H1 (cell line): ENCODE measurements at regions not wholly inside any gene's neighbourhood (a gene's known extent, or its start where the extent isn't known, plus 50 kb on each side); places are given as distances from the start of the nearest gene placed in this dataset.

ENCODE experiments used
- CTCF ChIA-PET: fragments of 300-600 bp; sonication (Branson Sonifier 250); formaldehyde crosslinking; loops from one replicate; lab custom pipeline; 2021; ENCODE audit not compliant: partially characterized antibody; lab: Charles Lee
- POLR2A ChIA-PET: fragments of 300-600 bp; sonication (Branson Sonifier 250); formaldehyde crosslinking; loops from one replicate; lab custom pipeline; 2021; ENCODE audit warnings: inconsistent platforms; ENCODE audit not compliant: partially characterized antibody; lab: Charles Lee
- DNase-seq, 2 experiments: peaks; one replicate each; pipeline versions ENCODE4 v3.0.0 to v3.0.0-alpha.2; 2010 to 2022; ENCODE audit warnings: low spot score in 2 of 2, low read depth in 1 of 2, mixed read lengths in 1 of 2
- FAIRE-seq: peaks from 2 replicates; lab custom pipeline; 2011; peaks lifted over from hg19 to GRCh38; lab: Jason Lieb, UNC
- H2AFZ ChIP-seq: 2 replicates; pipeline ENCODE4 v1.8.1; 2012; ENCODE audit warnings: low read length, inconsistent platforms
- H2AK5ac ChIP-seq: 2 replicates; pipeline ENCODE4 v1.6.1; 2013; ENCODE audit warnings: low read depth, low read length
- H2BK120ac ChIP-seq: replicated peaks from 2 replicates; pipeline ENCODE3; 2013; ENCODE audit warnings: low read depth, low read length, inconsistent platforms
- H2BK12ac ChIP-seq: 2 replicates; pipeline ENCODE4 v1.6.1; 2013; ENCODE audit warnings: low read depth, low read length
- H2BK15ac ChIP-seq: 2 replicates; pipeline ENCODE4 v1.6.1; 2013; ENCODE audit warnings: low read length
- H2BK20ac ChIP-seq: 2 replicates; pipeline ENCODE4 v1.6.1; 2013; ENCODE audit warnings: low read length
- H2BK5ac ChIP-seq: 2 replicates; pipeline ENCODE4 v1.6.1; 2013; ENCODE audit warnings: low read depth, low read length
- H3K14ac ChIP-seq: 2 replicates; pipeline ENCODE4 v1.6.1; 2013; ENCODE audit warnings: inconsistent platforms; ENCODE audit not compliant: insufficient read length
- H3K18ac ChIP-seq: 2 replicates; pipeline ENCODE4 v1.6.1; 2013; ENCODE audit warnings: low read length; ENCODE audit errors: extremely low read depth
- H3K23ac ChIP-seq: 2 replicates; pipeline ENCODE4 v1.6.1; 2013; ENCODE audit warnings: inconsistent platforms; ENCODE audit not compliant: insufficient read length
- H3K23me2 ChIP-seq: 2 replicates; pipeline ENCODE4 v1.6.1; 2013; ENCODE audit warnings: low read depth, low read length
- H3K27ac ChIP-seq: 2 replicates; pipeline ENCODE4 v1.6.1; 2011; ENCODE audit warnings: low read depth, low read length, inconsistent platforms
- H3K27me3 ChIP-seq, 4 experiments: replicated peaks in 1 of 4; 1 replicate in 1 of 4; 2 replicates in 3 of 4; pipeline versions ENCODE4 v1.6.1 to v1.8.1; 2011 to 2013; ENCODE audit warnings: low read length in 3 of 4, mild to moderate bottlenecking in 3 of 4, inconsistent platforms in 2 of 4, mixed read lengths in 2 of 4, moderate library complexity in 1 of 4; ENCODE audit not compliant: control insufficient read depth in 3 of 4, insufficient read depth in 3 of 4; ENCODE audit errors: extremely low read depth in 1 of 4
- H3K36me3 ChIP-seq, 4 experiments: 2 replicates each; pipeline versions ENCODE4 v1.6.1 to v1.8.1; 2011 to 2013; ENCODE audit warnings: mild to moderate bottlenecking in 4 of 4, low read length in 3 of 4, moderate library complexity in 2 of 4, control low read depth in 1 of 4, inconsistent platforms in 1 of 4; ENCODE audit not compliant: insufficient read depth in 4 of 4, control insufficient read depth in 2 of 4
- H3K4ac ChIP-seq: replicated peaks from 2 replicates; pipeline ENCODE3; 2013; ENCODE audit warnings: low read length, low read depth, mixed read lengths, inconsistent platforms; ENCODE audit not compliant: insufficient read length
- H3K4me1 ChIP-seq, 4 experiments: replicated peaks in 1 of 4; 1 replicate in 1 of 4; 2 replicates in 3 of 4; pipeline versions ENCODE4 v1.6.1 to v1.8.1; 2011 to 2013; ENCODE audit warnings: low read length in 3 of 4, inconsistent platforms in 2 of 4, mixed read lengths in 1 of 4; ENCODE audit not compliant: insufficient read depth in 4 of 4, control insufficient read depth in 3 of 4
- H3K4me2 ChIP-seq, 2 experiments: 2 replicates each; pipeline versions ENCODE4 v1.6.1 to v1.8.1; 2011 to 2013; ENCODE audit warnings: low read depth in 2 of 2, low read length in 2 of 2, control low read depth in 1 of 2, inconsistent platforms in 1 of 2, mild to moderate bottlenecking in 1 of 2; ENCODE audit not compliant: insufficient read depth in 1 of 2
- H3K4me3 ChIP-seq, 4 experiments: fragments of 200-600, 300-600 bp in 1 of 4; sonication (generic), shearing (Covaris generic), sonication (Bioruptor Twin) in 1 of 4; 2 replicates each; pipeline versions ENCODE4 v1.5.1 to v1.8.1; 2011 to 2016; ENCODE audit warnings: low read length in 4 of 4, low read depth in 3 of 4, control low read depth in 2 of 4, inconsistent platforms in 2 of 4, mild to moderate bottlenecking in 2 of 4, mixed read lengths in 1 of 4, moderate library complexity in 1 of 4; ENCODE audit not compliant: insufficient read depth in 2 of 4; ENCODE audit errors: extremely low read depth in 1 of 4
- H3K56ac ChIP-seq: replicated peaks from 2 replicates; pipeline ENCODE3; 2013; ENCODE audit warnings: low read depth, mild to moderate bottlenecking, mixed read lengths, low read length, inconsistent platforms; ENCODE audit not compliant: insufficient read length
- H3K79me1 ChIP-seq: 2 replicates; pipeline ENCODE4 v1.6.1; 2013; ENCODE audit warnings: low read depth, low read length, control low read depth
- H3K79me2 ChIP-seq, 2 experiments: 2 replicates each; pipeline versions ENCODE4 v1.6.1 to v1.8.1; 2012 to 2013; ENCODE audit warnings: low read length in 2 of 2, mild to moderate bottlenecking in 2 of 2, inconsistent platforms in 1 of 2; ENCODE audit not compliant: insufficient read depth in 2 of 2, control insufficient read depth in 1 of 2
- H3K9ac ChIP-seq, 4 experiments: replicated peaks in 1 of 4; 1 replicate in 1 of 4; 2 replicates in 3 of 4; pipeline versions ENCODE4 v1.6.1 to v1.8.1; 2011 to 2013; ENCODE audit warnings: low read depth in 3 of 4, low read length in 3 of 4, control low read depth in 2 of 4, mild to moderate bottlenecking in 2 of 4, moderate library complexity in 2 of 4, inconsistent platforms in 1 of 4; ENCODE audit errors: extremely low read depth in 1 of 4
- H3K9me3 ChIP-seq, 2 experiments: 2 replicates each; pipeline versions ENCODE4 v1.6.1 to v1.8.1; 2012 to 2013; ENCODE audit warnings: mild to moderate bottlenecking in 2 of 2, moderate library complexity in 2 of 2, control low read depth in 1 of 2, inconsistent platforms in 1 of 2, low read depth in 1 of 2, low read length in 1 of 2, mixed read lengths in 1 of 2; ENCODE audit not compliant: insufficient read depth in 2 of 2
- H4K20me1 ChIP-seq, 2 experiments: replicated peaks in 1 of 2; 2 replicates each; pipeline versions ENCODE3 to v1.8.1; 2011 to 2013; ENCODE audit warnings: inconsistent platforms in 2 of 2, low read length in 2 of 2, mild to moderate bottlenecking in 1 of 2; ENCODE audit not compliant: insufficient read depth in 2 of 2, control insufficient read depth in 1 of 2
- H4K5ac ChIP-seq: 2 replicates; pipeline ENCODE4 v1.6.1; 2013; ENCODE audit warnings: low read length, low read depth, mixed read lengths, inconsistent platforms; ENCODE audit not compliant: insufficient read length
- H4K8ac ChIP-seq: 2 replicates; pipeline ENCODE4 v1.8.0; 2013; ENCODE audit warnings: mild to moderate bottlenecking, moderate library complexity, low read length, inconsistent platforms; ENCODE audit not compliant: insufficient read depth; ENCODE audit errors: extremely low read depth
- H4K91ac ChIP-seq: replicated peaks from 2 replicates; pipeline ENCODE3; 2013; ENCODE audit warnings: low read length, mixed read lengths, inconsistent platforms; ENCODE audit not compliant: insufficient read length
- CBX8 ChIP-seq: fragments of 300-800, 300-1000 bp; sonication (generic); IDR thresholded peaks from 2 replicates; pipeline ENCODE4 v1.7.1; 2016; ENCODE audit warnings: low read depth, low read length, borderline replicate concordance
- EGR1 ChIP-seq: IDR thresholded peaks from 2 replicates; pipeline ENCODE4 v1.6.1; 2011; ENCODE audit warnings: low read depth, low read length, borderline replicate concordance
- GTF2F1 ChIP-seq: IDR thresholded peaks from 2 replicates; pipeline ENCODE4 v1.6.1; 2012; ENCODE audit warnings: low read depth, low read length, improper control_type of control experiment, borderline replicate concordance
- SP1 ChIP-seq: IDR thresholded peaks from 2 replicates; pipeline ENCODE4 v1.6.1; 2011; ENCODE audit warnings: low read depth, low read length
- SRF ChIP-seq: IDR thresholded peaks from 2 replicates; pipeline ENCODE4 v1.6.1; 2011; ENCODE audit warnings: mild to moderate bottlenecking, low read depth, low read length, moderate library complexity
- YY1 ChIP-seq: IDR thresholded peaks from 2 replicates; pipeline ENCODE4 v1.6.1; 2011; ENCODE audit warnings: low read depth, mild to moderate bottlenecking, low read length
- WGBS, 2 experiments: shearing (Covaris generic) in 1 of 2; methylation state at CpG; one replicate each; pipeline versions ENCODE4 v1.1.6 to v1.1.7; 2013 to 2015; ENCODE audit warnings: low lambda C conversion rate in 2 of 2, mixed read lengths in 2 of 2, inconsistent platforms in 1 of 2, low coverage in 1 of 2, missing lambda C conversion rate in 1 of 2; ENCODE audit not compliant: insufficient replicate concordance in 2 of 2, insufficient coverage in 1 of 2, insufficient read length in 1 of 2; ENCODE audit errors: extremely low coverage in 1 of 2, missing lambda C conversion rate in 1 of 2; 5-methylcytosine and 5-hydroxymethylcytosine counted together

DNA sequence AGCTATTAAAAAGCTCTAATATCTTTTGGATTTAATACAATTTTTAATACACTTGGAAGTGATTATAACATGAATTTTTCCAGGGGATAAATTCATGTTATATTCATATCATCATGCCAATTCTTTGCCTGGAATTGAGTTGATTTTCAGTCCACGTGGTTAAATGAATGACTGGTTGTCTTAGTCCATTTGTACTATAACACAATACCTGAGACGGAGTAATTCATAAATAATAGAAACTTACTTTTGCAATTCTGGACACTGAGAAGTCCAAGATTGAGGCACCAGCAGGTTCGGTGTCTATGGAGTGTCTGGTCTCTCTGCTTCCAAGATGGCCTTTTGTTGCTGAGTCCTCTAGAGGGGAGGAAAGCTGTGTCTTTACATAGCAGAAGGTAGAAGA is 66.2 kb upstream of the TRDN start:
- Histone ChIP-seq H3K36me3 (no peaks in the 10 kb centered on the region), H2BK5ac (no peak overlapping the region), H2BK15ac (no peak overlapping the region), H2BK120ac (no peak overlapping the region), H3K23me2 (no peaks in the 10 kb centered on the region), H3K4ac (no peak overlapping the region), H2BK12ac (no peak overlapping the region), H4K5ac (no peak overlapping the region), H3K4me2 (no peak overlapping the region), H3K4me1 (no peaks in the 10 kb centered on the region), H3K27ac (no peak overlapping the region), H3K18ac (no peak overlapping the region), H2AK5ac (no peak overlapping the region), H3K79me2 (no peaks in the 10 kb centered on the region), H4K91ac (no peak overlapping the region), H3K9ac (no peak overlapping the region), H3K9me3 (no peaks in the 10 kb centered on the region), H3K14ac (no peak overlapping the region), H2BK20ac (no peak overlapping the region), H4K20me1 (no peaks in the 10 kb centered on the region), H4K8ac (no peak overlapping the region), H3K23ac (no peak overlapping the region), H3K79me1 (no peaks in the 10 kb centered on the region), H3K27me3 (no peaks in the 10 kb centered on the region), H3K56ac (no peak overlapping the region), H2AFZ (0 out of 2 replicates have a peak overlapping the region, but pooled peaks have one; percentile 23), H3K4me3 (no peak overlapping the region)
- ChIA-PET CTCF (interaction anchor here (0.8 to 1.9 kb wide), 3 partner anchors 10 to 309 kb away, joined by 3 to 8 read pairs (median 3); no protein-coding TSS in a partner anchor), POLR2A (no interaction called here)
- no peak for FAIRE-seq
- WGBS, 2 experiments: 99% methylated on average over 3 of the region's 3 CpGs; no CpG with 5 or more reads in 1 of the 2 experiments
- no peak for DNase-seq
- TF ChIP-seq SP1 (no peak), GTF2F1 (no peak), YY1 (no peak), CBX8 (no peak), EGR1 (no peak), SRF (no peak)
